ENCODE measurements at regions not wholly inside any gene's neighbourhood (a gene's known extent, or its start where the extent isn't known, plus 50 kb on each side); places are given as distances from the start of the nearest gene placed in this dataset.

DNA sequence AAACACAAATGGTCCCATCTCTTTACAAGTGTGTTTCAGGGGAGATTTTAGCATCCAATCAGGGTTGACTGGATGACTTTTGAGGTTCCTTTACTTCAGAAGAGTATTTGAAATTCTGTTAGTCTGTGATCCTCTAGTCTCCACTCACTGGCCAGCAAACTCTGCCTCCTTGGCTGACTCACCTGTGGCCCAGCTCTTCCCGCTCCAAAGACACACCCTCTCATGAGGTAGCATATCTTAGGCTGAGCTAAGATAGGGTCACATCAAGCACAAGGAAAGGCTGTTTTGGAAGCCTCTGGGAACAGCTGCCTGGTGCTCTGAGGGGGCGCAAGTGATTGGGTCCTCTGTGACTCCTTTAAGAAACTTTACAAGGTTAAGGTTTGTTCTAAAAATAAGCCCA is 102.3 kb upstream of the FGGY start:
- H3K27ac ChIP-seq: no peak overlapping the region
- H3K4me1 ChIP-seq: no peaks in the 10 kb centered on the region
- no peak for TF ChIP-seq POLR2AphosphoS5 (IDR thresholded peaks at IDR 0.05)
- TF ChIP-seq, protein P1, sequence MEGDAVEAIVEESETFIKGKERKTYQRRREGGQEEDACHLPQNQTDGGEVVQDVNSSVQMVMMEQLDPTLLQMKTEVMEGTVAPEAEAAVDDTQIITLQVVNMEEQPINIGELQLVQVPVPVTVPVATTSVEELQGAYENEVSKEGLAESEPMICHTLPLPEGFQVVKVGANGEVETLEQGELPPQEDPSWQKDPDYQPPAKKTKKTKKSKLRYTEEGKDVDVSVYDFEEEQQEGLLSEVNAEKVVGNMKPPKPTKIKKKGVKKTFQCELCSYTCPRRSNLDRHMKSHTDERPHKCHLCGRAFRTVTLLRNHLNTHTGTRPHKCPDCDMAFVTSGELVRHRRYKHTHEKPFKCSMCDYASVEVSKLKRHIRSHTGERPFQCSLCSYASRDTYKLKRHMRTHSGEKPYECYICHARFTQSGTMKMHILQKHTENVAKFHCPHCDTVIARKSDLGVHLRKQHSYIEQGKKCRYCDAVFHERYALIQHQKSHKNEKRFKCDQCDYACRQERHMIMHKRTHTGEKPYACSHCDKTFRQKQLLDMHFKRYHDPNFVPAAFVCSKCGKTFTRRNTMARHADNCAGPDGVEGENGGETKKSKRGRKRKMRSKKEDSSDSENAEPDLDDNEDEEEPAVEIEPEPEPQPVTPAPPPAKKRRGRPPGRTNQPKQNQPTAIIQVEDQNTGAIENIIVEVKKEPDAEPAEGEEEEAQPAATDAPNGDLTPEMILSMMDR (IDR thresholded peaks at IDR 0.05 in 8 of 11, conservative IDR thresholded peaks at IDR 0.05 in 3 of 11): no peak
- TF ChIP-seq POLR2A (IDR thresholded peaks at IDR 0.05): no peak
- whole genome bisulfite sequencing, 5 donors: 92 to 100% (median 100%) methylated on average over 2 of the region's 2 CpGs
- H3K27me3 ChIP-seq (replicated peaks in 1 of 7): no peaks in the 10 kb centered on the region
- no peak overlapping the region for H3K4me3 ChIP-seq
- no peak for DNase-seq
- intact Hi-C loops (cut with DNase I; ENCODE audit: low total_unique reads): no loop called here
- no peaks in the 10 kb centered on the region for H3K36me3 ChIP-seq
- H3K9me3 ChIP-seq: peaks cover 0 to 12% (median 9%) of the 10 kb centered on the region in 8 donors

DNA sequence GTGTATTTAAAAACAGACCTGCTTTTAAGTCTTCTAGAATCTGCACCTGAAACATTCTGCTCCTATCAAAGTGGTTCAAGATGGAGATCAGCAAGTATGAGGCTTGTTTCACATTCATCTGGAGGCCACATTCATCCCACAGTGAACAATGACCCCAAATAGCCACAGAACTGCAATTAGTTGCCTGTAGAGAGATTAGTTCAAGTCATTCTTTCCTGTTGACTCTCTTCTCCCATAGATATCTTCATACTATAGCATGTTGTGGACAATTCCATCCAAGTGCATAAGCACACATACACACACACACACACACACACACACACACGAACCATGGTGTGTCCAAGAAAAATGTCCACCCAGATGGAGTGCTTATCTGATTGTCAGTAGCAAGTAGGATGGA is 101.7 kb upstream of the FGGY start:
- Histone ChIP-seq H3K27ac (no peak overlapping the region), H3K27me3 (replicated peaks in 1 of 7) (no peaks in the 10 kb centered on the region), H3K4me3 (no peak overlapping the region), H3K9me3 (peaks cover 0 to 12% (median 9%) of the 10 kb centered on the region in 8 donors), H3K36me3 (no peaks in the 10 kb centered on the region), H3K4me1 (no peaks in the 10 kb centered on the region)
- intact Hi-C loops (cut with DNase I; ENCODE audit: low total_unique reads): no loop called here
- DNase-seq: no peak
- no peak for TF ChIP-seq POLR2AphosphoS5 (IDR thresholded peaks at IDR 0.05)
- TF ChIP-seq, protein P1 (IDR thresholded peaks at IDR 0.05 in 8 of 11, conservative IDR thresholded peaks at IDR 0.05 in 3 of 11): no peak
- no peak for TF ChIP-seq POLR2A (IDR thresholded peaks at IDR 0.05)
- 76 to 100% (median 86%) methylated on average over 1 of the region's 1 CpG for WGBS, 5 donors

DNA sequence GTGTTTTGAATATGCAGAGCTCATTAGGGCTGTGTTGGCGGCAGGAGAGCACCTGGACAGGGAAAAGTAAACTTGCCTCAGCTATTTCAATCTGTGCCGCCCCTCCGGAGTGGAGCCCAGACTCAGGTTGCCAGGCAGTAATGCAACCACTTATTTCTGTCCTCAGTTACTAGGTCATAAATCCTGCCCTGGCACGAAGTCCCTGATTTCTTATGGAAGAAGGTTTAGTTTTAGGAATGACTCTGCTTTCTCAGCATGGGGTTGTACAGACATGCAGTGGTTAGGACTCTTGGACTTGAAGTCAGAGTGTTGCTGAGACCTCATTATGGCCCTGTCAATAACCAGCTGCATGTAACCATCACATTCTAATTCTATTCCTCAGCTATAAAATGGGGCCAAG is 98.3 kb upstream of the FGGY start:
- no peak for TF ChIP-seq POLR2A (IDR thresholded peaks at IDR 0.05)
- TF ChIP-seq, protein P1 (IDR thresholded peaks at IDR 0.05 in 8 of 11, conservative IDR thresholded peaks at IDR 0.05 in 3 of 11): no peak
- TF ChIP-seq POLR2AphosphoS5 (IDR thresholded peaks at IDR 0.05): no peak
- WGBS, 5 donors: 88 to 96% (median 91%) methylated on average over 4 of the region's 4 CpGs
- Histone ChIP-seq H3K9me3 (peaks cover 0 to 7% (median 4%) of the 10 kb centered on the region in 8 donors), H3K4me1 (peaks cover 0 to 3% (median 0%) of the 10 kb centered on the region in 6 donors), H3K27ac (no peak overlapping the region), H3K4me3 (no peak overlapping the region), H3K27me3 (replicated peaks in 1 of 7) (no peaks in the 10 kb centered on the region), H3K36me3 (no peaks in the 10 kb centered on the region)
- intact Hi-C loops (cut with DNase I; ENCODE audit: low total_unique reads): no loop called here
- DNase-seq: no peak

DNA sequence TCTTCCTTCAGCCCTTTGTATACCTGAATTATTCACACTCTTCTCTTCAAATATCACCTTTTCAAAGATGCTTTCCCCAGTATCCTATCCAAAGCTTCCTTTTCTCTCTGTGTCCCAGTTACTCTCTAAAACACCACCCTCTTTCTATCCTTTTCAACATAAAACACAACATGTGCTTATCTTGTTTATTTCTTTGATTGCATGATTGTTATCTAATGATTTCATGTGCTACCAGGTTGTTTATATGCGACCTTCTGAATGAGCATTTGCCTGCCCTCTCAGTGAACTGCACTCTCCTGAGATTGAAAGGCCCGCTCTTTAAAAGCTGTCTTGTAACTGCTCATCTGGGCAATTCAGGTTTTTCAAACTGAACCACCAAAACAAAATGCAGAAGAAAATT is 97.7 kb upstream of the FGGY start:
- peaks cover 0 to 7% (median 0%) of the 10 kb centered on the region in 6 donors for H3K4me1 ChIP-seq
- TF ChIP-seq POLR2A (IDR thresholded peaks at IDR 0.05) (no peak), POLR2AphosphoS5 (IDR thresholded peaks at IDR 0.05) (no peak)
- TF ChIP-seq, protein P1 (IDR thresholded peaks at IDR 0.05 in 8 of 11, conservative IDR thresholded peaks at IDR 0.05 in 3 of 11): no peak
- 87 to 96% (median 93%) methylated on average over 2 of the region's 2 CpGs for WGBS, 5 donors
- intact Hi-C loops (cut with DNase I; ENCODE audit: low total_unique reads): no loop called here
- no peak overlapping the region for H3K4me3 ChIP-seq
- no peak for DNase-seq
- H3K9me3 ChIP-seq: peaks cover 0 to 1% (median 0%) of the 10 kb centered on the region in 8 donors
- H3K36me3 ChIP-seq: no peaks in the 10 kb centered on the region
- no peak overlapping the region for H3K27ac ChIP-seq
- H3K27me3 ChIP-seq (replicated peaks in 1 of 7): no peaks in the 10 kb centered on the region

All from spleen (tissue), 11 donors.